LHCN-M2 (cell line): ENCODE measurements at regions not wholly inside any gene's neighbourhood (a gene's known extent, or its start where the extent isn't known, plus 50 kb on each side); places are given as distances from the start of the nearest gene placed in this dataset.

Experiments used
- DNase-seq: peaks from one replicate; pipeline ENCODE4 v3.0.0-alpha.2; 2012; ENCODE audit warnings: low read depth

GRCh38 chr15:98025237-98025636 is 64.7 kb downstream of the ARRDC4 start:
- DNase-seq, result peak; percentile 48

- no peak for DNase-seq
Measured at GRCh38 chr15:98034731-98035130, 74.2 kb downstream of the ARRDC4 start.

- no peak for DNase-seq
Measured at GRCh38 chr15:98035134-98035533, 74.6 kb downstream of the ARRDC4 start.

- no peak for DNase-seq
Measured at GRCh38 chr15:98035577-98036010, 75.1 kb downstream of the ARRDC4 start.

GRCh38 chr15:98039596-98039995 is 79.1 kb downstream of the ARRDC4 start:
- DNase-seq, result peak; percentile 55

- no peak for DNase-seq
Measured at GRCh38 chr15:98040146-98040545, 79.6 kb downstream of the ARRDC4 start.

- DNase-seq, result no peak
Measured at GRCh38 chr15:98043160-98044014, 82.9 kb downstream of the ARRDC4 start.

- DNase-seq, result no peak
Measured at GRCh38 chr15:98051734-98052133, 91.2 kb downstream of the ARRDC4 start.

- DNase-seq, result no peak
Measured at GRCh38 chr15:98057453-98057852, 97.0 kb downstream of the ARRDC4 start.

- DNase-seq, result no peak
Measured at GRCh38 chr15:98062869-98063268, 102.4 kb downstream of the ARRDC4 start.

GRCh38 chr15:98063315-98063714 is 102.8 kb downstream of the ARRDC4 start:
- DNase-seq, result peak; percentile 58

- DNase-seq, result no peak
Measured at GRCh38 chr15:98063871-98064270, 103.4 kb downstream of the ARRDC4 start.

GRCh38 chr15:98067339-98067738 is 106.8 kb downstream of the ARRDC4 start:
- DNase-seq, result peak; percentile 70

GRCh38 chr15:98069256-98069655 is 108.8 kb downstream of the ARRDC4 start:
- DNase-seq, result no peak

- DNase-seq, result peak; percentile 29
Measured at GRCh38 chr15:98070137-98070536, 109.6 kb downstream of the ARRDC4 start.

GRCh38 chr15:98071786-98072185 is 111.3 kb downstream of the ARRDC4 start:
- no peak for DNase-seq

- no peak for DNase-seq
Measured at GRCh38 chr15:98075441-98075840, 114.9 kb downstream of the ARRDC4 start.

- DNase-seq, result peak; percentile 67
Measured at GRCh38 chr15:98076021-98076816, 115.7 kb downstream of the ARRDC4 start.

- peak; percentile 65 for DNase-seq
Measured at GRCh38 chr15:98077186-98077585, 116.7 kb downstream of the ARRDC4 start.

GRCh38 chr15:98080791-98081190 is 120.3 kb downstream of the ARRDC4 start:
- no peak for DNase-seq

- no peak for DNase-seq
Measured at GRCh38 chr15:98083203-98083910, 122.9 kb downstream of the ARRDC4 start.
